22Rv1 (cell line): ENCODE measurements at regions not wholly inside any gene's neighbourhood (a gene's known extent, or its start where the extent isn't known, plus 50 kb on each side); places are given as distances from the start of the nearest gene placed in this dataset.

Source experiments
- ZFX ChIP-seq: fragments of 450-650 bp; IDR thresholded peaks from 2 replicates; pipeline ENCODE4 v1.6.1; 2017; ENCODE audit warnings: antibody characterized with exemption, borderline replicate concordance
- TF ChIP-seq, protein P1 (sequence below): fragments of 450-650 bp; IDR thresholded peaks from 2 replicates; pipeline ENCODE4 v1.5.1; 2017; ENCODE audit warnings: mild to moderate bottlenecking

DNA sequence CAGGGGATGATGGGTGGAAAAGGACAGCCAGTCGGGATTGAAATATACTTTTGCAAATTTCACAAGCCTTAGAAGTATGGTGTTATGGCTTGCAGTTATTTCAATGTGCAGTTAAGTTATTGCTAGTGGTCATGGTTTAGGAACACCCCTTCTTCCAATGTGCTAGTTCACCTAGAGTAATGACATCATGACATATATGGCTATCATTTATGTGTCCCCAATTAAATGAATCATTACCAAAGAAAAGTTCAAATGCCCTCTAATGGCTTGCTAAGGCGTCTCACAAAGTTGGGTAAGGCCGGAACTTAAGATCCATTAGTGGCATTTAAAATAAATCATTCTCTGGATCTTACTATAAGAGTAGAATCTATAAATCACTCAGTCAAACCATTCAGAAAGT is 271.6 kb downstream of the SPRY2 start:
- TF ChIP-seq, protein P1, sequence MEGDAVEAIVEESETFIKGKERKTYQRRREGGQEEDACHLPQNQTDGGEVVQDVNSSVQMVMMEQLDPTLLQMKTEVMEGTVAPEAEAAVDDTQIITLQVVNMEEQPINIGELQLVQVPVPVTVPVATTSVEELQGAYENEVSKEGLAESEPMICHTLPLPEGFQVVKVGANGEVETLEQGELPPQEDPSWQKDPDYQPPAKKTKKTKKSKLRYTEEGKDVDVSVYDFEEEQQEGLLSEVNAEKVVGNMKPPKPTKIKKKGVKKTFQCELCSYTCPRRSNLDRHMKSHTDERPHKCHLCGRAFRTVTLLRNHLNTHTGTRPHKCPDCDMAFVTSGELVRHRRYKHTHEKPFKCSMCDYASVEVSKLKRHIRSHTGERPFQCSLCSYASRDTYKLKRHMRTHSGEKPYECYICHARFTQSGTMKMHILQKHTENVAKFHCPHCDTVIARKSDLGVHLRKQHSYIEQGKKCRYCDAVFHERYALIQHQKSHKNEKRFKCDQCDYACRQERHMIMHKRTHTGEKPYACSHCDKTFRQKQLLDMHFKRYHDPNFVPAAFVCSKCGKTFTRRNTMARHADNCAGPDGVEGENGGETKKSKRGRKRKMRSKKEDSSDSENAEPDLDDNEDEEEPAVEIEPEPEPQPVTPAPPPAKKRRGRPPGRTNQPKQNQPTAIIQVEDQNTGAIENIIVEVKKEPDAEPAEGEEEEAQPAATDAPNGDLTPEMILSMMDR, result no peak
- TF ChIP-seq ZFX, result no peak
